GM12892 (cell line): ENCODE measurements at regions not wholly inside any gene's neighbourhood (a gene's known extent, or its start where the extent isn't known, plus 50 kb on each side); places are given as distances from the start of the nearest gene placed in this dataset.

Experiments used
- POLR2A ChIP-seq: IDR thresholded peaks from 2 replicates; pipeline ENCODE4 v1.6.1; 2011; ENCODE audit warnings: low read depth, low read length, control low read depth
- POLR2AphosphoS5 ChIP-seq: IDR thresholded peaks from 2 replicates; pipeline ENCODE4 v1.6.1; 2011; ENCODE audit warnings: low read depth, low read length, control low read depth

DNA sequence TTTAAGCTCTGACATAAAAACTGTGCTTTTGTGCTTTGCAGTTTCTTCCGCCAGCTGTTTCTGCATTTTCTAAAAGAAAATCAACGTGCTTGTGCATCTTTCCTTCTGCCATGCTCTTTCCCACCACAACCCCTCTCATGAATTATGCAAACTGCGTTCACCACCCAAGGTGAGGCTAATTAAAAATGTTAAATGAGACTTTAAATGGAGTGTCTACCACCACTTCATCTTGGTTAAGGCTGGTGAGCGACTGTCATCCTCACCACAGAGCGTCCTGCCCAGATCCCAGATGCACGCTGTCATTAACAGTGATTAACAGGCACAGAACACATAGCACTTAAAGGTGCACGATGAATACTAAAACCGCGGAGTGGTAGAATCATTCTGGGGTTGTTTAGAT, 250.5 kb upstream of the RAB6C start:
- no peak for TF ChIP-seq POLR2AphosphoS5
- no peak for TF ChIP-seq POLR2A
